Sigmoid colon (tissue), 4 donors: ENCODE measurements at regions not wholly inside any gene's neighbourhood (a gene's known extent, or its start where the extent isn't known, plus 50 kb on each side); places are given as distances from the start of the nearest gene placed in this dataset.

Source experiments
- EP300 ChIP-seq, 4 donors: sonication (generic); formaldehyde crosslinking; IDR thresholded peaks; one replicate each; pipeline ENCODE4 v1.6.1; 2017; ENCODE audit warnings: antibody characterized with exemption in 4 of 4
- POLR2A ChIP-seq, 2 donors: fragments of 450-650 bp; IDR thresholded peaks; one replicate each; pipeline ENCODE4 v1.6.1; 2016; ENCODE audit warnings: antibody characterized with exemption in 2 of 2, mild to moderate bottlenecking in 2 of 2, moderate library complexity in 2 of 2
- POLR2AphosphoS5 ChIP-seq, 4 donors: sonication (generic); formaldehyde crosslinking; IDR thresholded peaks; one replicate each; pipeline ENCODE4 v1.6.1; 2017; ENCODE audit warnings: antibody characterized with exemption in 4 of 4
- TF ChIP-seq, protein P1 (sequence below), 4 experiments: fragments of 450-650 bp in 3 of 4; fragments of 200-600 bp in 1 of 4; IDR thresholded peaks; one replicate each; pipeline ENCODE4 v1.5.1; 2016 to 2019; ENCODE audit warnings: antibody characterized with exemption in 4 of 4, mild to moderate bottlenecking in 3 of 4, moderate library complexity in 2 of 4

DNA sequence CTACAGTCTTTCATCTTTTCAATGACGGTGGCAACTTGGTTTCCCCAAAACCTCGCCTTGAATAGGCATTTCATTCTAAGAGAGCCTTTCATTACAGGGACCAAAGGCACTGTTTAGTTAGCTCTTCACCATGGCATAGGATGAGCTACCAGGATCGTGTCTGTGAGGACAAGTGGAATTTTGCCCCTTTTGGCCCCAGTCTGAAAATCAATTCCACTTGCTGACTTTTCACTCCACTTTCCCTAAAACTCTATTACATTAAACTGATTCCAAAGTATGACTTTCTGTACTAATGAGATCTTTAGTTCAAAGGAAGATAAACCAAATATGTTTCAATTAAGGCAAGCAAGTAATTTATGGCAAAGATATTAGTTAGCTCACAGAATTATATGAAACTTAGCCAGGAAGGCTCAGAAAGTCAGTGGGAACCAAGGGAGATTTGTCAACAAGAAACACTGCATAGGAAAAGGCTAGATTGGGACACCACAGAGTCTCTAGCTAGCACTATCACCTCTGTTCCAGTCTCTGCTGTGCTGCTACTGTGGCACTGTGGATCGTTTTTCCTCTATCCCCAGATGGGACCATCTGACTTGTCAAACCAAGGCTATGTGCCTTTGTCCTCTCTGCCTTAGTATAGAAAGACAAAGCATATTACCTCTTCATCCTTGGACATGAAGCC, 145.6 kb downstream of the SLC7A11 start:
- TF ChIP-seq, protein P1, sequence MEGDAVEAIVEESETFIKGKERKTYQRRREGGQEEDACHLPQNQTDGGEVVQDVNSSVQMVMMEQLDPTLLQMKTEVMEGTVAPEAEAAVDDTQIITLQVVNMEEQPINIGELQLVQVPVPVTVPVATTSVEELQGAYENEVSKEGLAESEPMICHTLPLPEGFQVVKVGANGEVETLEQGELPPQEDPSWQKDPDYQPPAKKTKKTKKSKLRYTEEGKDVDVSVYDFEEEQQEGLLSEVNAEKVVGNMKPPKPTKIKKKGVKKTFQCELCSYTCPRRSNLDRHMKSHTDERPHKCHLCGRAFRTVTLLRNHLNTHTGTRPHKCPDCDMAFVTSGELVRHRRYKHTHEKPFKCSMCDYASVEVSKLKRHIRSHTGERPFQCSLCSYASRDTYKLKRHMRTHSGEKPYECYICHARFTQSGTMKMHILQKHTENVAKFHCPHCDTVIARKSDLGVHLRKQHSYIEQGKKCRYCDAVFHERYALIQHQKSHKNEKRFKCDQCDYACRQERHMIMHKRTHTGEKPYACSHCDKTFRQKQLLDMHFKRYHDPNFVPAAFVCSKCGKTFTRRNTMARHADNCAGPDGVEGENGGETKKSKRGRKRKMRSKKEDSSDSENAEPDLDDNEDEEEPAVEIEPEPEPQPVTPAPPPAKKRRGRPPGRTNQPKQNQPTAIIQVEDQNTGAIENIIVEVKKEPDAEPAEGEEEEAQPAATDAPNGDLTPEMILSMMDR (IDR thresholded peaks at IDR 0.05), result no peak
- TF ChIP-seq POLR2A (IDR thresholded peaks at IDR 0.05), result no peak
- no peak for TF ChIP-seq EP300 (IDR thresholded peaks at IDR 0.05)
- TF ChIP-seq POLR2AphosphoS5 (IDR thresholded peaks at IDR 0.05), result no peak
